8988T (cell line): ENCODE measurements at regions not wholly inside any gene's neighbourhood (a gene's known extent, or its start where the extent isn't known, plus 50 kb on each side); places are given as distances from the start of the nearest gene placed in this dataset.
"Not testable (repeated sequence)": the region's sequence is repeated elsewhere in the genome, so short reads cannot be mapped to it uniquely, and the experiment has no call there.

Experiments
- DNase-seq: peaks from one replicate; pipeline ENCODE4 v3.0.0; 2011

GRCh38 chr1:209100460-209100859, 483.1 kb upstream of the CAMK1G start:
- no peak for DNase-seq

- no peak for DNase-seq
These were observed 482.4 kb upstream of the CAMK1G start for GRCh38 chr1:209101106-209101505.

- DNase-seq, result no peak
These were observed 481.4 kb upstream of the CAMK1G start for GRCh38 chr1:209102120-209102519.

- no peak for DNase-seq
These were observed 481.0 kb upstream of the CAMK1G start for GRCh38 chr1:209102531-209102930.

GRCh38 chr1:209103092-209103491, 480.4 kb upstream of the CAMK1G start:
- no peak for DNase-seq

- no peak for DNase-seq
These were observed 478.9 kb upstream of the CAMK1G start for GRCh38 chr1:209104646-209105045.

GRCh38 chr1:209105701-209106100, 477.8 kb upstream of the CAMK1G start:
- no peak for DNase-seq

GRCh38 chr1:209106237-209106741, 477.2 kb upstream of the CAMK1G start:
- no peak for DNase-seq

GRCh38 chr1:209106861-209107260, 476.7 kb upstream of the CAMK1G start:
- no peak for DNase-seq

- no peak for DNase-seq
These were observed 476.0 kb upstream of the CAMK1G start for GRCh38 chr1:209107535-209107934.

GRCh38 chr1:209109001-209109785, 474.3 kb upstream of the CAMK1G start:
- no peak for DNase-seq

GRCh38 chr1:209113521-209113920, 470.0 kb upstream of the CAMK1G start:
- DNase-seq, result no peak

- no peak for DNase-seq
These were observed 466.8 kb upstream of the CAMK1G start for GRCh38 chr1:209116705-209117104.

- DNase-seq, result no peak
These were observed 459.9 kb upstream of the CAMK1G start for GRCh38 chr1:209123601-209124000.

- DNase-seq, result not testable (repeated sequence)
These were observed 454.4 kb upstream of the CAMK1G start for GRCh38 chr1:209129091-209129490.

- no peak for DNase-seq
These were observed 452.6 kb upstream of the CAMK1G start for GRCh38 chr1:209130886-209131285.

GRCh38 chr1:209132736-209133467, 450.6 kb upstream of the CAMK1G start:
- no peak for DNase-seq

- DNase-seq, result no peak
These were observed 449.5 kb upstream of the CAMK1G start for GRCh38 chr1:209134001-209134400.

GRCh38 chr1:209143916-209144315, 439.6 kb upstream of the CAMK1G start:
- no peak for DNase-seq

- DNase-seq, result no peak
These were observed 433.4 kb upstream of the CAMK1G start for GRCh38 chr1:209150114-209150513.

- DNase-seq, result no peak
These were observed 430.1 kb upstream of the CAMK1G start for GRCh38 chr1:209153411-209153810.

- no peak for DNase-seq
These were observed 428.6 kb upstream of the CAMK1G start for GRCh38 chr1:209154912-209155311.

GRCh38 chr1:209155546-209155945, 428.0 kb upstream of the CAMK1G start:
- DNase-seq, result no peak

- no peak for DNase-seq
These were observed 426.5 kb upstream of the CAMK1G start for GRCh38 chr1:209156991-209157390.
